GM21529 (cell line): ENCODE measurements at regions not wholly inside any gene's neighbourhood (a gene's known extent, or its start where the extent isn't known, plus 50 kb on each side); places are given as distances from the start of the nearest gene placed in this dataset.
"Not testable (repeated sequence)": the region's sequence is repeated elsewhere in the genome, so short reads cannot be mapped to it uniquely, and the experiment has no call there.

Experiments
- ATAC-seq: cut with Tn5 transposase; IDR thresholded peaks from one replicate; pipeline ENCODE4 v1.9.1; 2021; ENCODE audit not compliant: unreplicated experiment

- ATAC-seq = no peak
Measured at GRCh38 chr17:31721291-31722025, 137.6 kb downstream of the COPRS start.

- ATAC-seq = not testable (repeated sequence)
Measured at GRCh38 chr17:31717251-31717650, 141.8 kb downstream of the COPRS start.

GRCh38 chr17:31715446-31715845 lies 143.6 kb downstream of the COPRS start:
- ATAC-seq = no peak

GRCh38 chr17:31704483-31704882 lies 154.6 kb downstream of the COPRS start:
- no peak for ATAC-seq

- no peak for ATAC-seq
Measured at GRCh38 chr17:31702041-31702440, 157.0 kb downstream of the COPRS start.

- no peak for ATAC-seq
Measured at GRCh38 chr17:31700973-31701372, 158.1 kb downstream of the COPRS start.

- no peak for ATAC-seq
Measured at GRCh38 chr17:31699886-31700285, 159.2 kb downstream of the COPRS start.

GRCh38 chr17:31699281-31699680 lies 159.8 kb downstream of the COPRS start:
- ATAC-seq = no peak

GRCh38 chr17:31698751-31699150 lies 160.3 kb downstream of the COPRS start:
- no peak for ATAC-seq

GRCh38 chr17:31697838-31698237 lies 161.2 kb downstream of the COPRS start:
- ATAC-seq = no peak

GRCh38 chr17:31696703-31697325 lies 162.2 kb downstream of the COPRS start:
- ATAC-seq = no peak

GRCh38 chr17:31696184-31696602 lies 162.9 kb downstream of the COPRS start:
- ATAC-seq = no peak

- ATAC-seq = no peak
Measured at GRCh38 chr17:31695456-31696090, 163.5 kb downstream of the COPRS start.

GRCh38 chr17:31693433-31694220 lies 165.4 kb downstream of the COPRS start:
- ATAC-seq = no peak

GRCh38 chr17:31692632-31693031 lies 166.4 kb downstream of the COPRS start:
- ATAC-seq = no peak

GRCh38 chr17:31692027-31692426 lies 167.0 kb downstream of the COPRS start:
- no peak for ATAC-seq

GRCh38 chr17:31691251-31691905 lies 167.7 kb downstream of the COPRS start:
- ATAC-seq = no peak

- no peak for ATAC-seq
Measured at GRCh38 chr17:31690151-31690551, 168.9 kb downstream of the COPRS start.

GRCh38 chr17:31688701-31689100 lies 170.3 kb downstream of the COPRS start:
- ATAC-seq = no peak

GRCh38 chr17:31687505-31688126 lies 171.4 kb downstream of the COPRS start:
- ATAC-seq = no peak
